LNCaP clone FGC (cell line): ENCODE measurements at regions not wholly inside any gene's neighbourhood (a gene's known extent, or its start where the extent isn't known, plus 50 kb on each side); places are given as distances from the start of the nearest gene placed in this dataset.

ENCODE experiments used
- DNase-seq: peaks from one replicate; pipeline ENCODE4 v3.0.0-alpha.2; 2011; ENCODE audit warnings: low read depth
- H3K4me3 ChIP-seq: 2 replicates; pipeline ENCODE4 v1.5.1; 2011; ENCODE audit warnings: mild to moderate bottlenecking, low read depth, low read length, control low read depth
- TF ChIP-seq, protein P1 (sequence below): IDR thresholded peaks from 2 replicates; pipeline ENCODE4 v1.5.1; 2012; ENCODE audit warnings: mild to moderate bottlenecking; ENCODE audit not compliant: control insufficient read depth, insufficient read depth; ENCODE audit errors: extremely low read depth

- TF ChIP-seq, protein P1, sequence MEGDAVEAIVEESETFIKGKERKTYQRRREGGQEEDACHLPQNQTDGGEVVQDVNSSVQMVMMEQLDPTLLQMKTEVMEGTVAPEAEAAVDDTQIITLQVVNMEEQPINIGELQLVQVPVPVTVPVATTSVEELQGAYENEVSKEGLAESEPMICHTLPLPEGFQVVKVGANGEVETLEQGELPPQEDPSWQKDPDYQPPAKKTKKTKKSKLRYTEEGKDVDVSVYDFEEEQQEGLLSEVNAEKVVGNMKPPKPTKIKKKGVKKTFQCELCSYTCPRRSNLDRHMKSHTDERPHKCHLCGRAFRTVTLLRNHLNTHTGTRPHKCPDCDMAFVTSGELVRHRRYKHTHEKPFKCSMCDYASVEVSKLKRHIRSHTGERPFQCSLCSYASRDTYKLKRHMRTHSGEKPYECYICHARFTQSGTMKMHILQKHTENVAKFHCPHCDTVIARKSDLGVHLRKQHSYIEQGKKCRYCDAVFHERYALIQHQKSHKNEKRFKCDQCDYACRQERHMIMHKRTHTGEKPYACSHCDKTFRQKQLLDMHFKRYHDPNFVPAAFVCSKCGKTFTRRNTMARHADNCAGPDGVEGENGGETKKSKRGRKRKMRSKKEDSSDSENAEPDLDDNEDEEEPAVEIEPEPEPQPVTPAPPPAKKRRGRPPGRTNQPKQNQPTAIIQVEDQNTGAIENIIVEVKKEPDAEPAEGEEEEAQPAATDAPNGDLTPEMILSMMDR: no peak
- no peak for DNase-seq
- H3K4me3 ChIP-seq: no peak overlapping the region
Observed at GRCh38 chr1:118615066-118615465, 373.1 kb downstream of the TBX15 start.

DNA sequence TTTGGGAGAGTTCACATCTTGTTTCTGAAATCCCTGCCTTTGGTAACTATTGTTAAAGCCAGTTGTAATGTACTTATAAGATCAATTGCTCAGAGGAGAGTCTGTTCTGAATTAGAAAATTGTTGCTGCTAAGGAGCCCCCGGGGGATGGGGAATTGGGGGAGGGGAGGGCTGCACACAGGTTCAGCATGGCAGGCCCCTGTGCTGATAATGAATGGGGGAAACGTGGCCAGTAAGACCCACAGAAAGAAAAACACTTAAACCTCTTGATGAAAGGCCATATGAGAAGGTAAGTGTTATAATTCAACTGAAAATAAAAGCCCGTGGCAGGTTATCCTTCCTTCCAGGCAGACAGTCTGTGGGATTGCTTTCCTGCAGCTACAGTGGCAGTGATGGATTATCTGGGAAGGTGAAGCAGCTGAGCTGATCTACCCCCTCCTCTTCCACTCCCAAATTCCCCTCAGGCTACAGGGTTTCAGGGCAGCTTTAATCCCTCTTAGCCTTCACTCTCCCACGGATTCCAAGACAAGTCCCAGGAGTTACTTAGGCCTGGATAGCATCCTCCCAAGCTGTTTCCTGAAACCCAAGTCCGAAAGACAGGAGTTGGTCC, 398.8 kb downstream of the TBX15 start:
- no peak overlapping the region for H3K4me3 ChIP-seq
- TF ChIP-seq, protein P1: no peak
- no peak for DNase-seq

DNA sequence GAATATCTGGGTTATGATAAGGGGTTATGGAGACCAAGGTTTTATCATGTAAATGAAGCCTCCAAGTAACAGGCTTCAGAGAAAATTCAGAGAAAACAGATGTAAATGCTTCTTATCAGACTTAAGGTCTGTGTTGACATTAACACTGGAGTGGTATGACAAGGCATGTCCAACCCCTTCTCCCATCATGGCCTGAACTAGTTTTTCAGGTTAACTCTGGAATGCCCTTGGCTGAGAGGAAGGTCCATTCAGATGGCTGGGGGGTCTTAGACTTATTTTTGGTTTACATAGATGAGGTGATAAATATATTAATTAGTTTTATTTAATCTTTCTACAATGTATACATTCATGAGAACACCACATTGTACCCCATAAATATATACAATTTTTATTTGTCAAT, 399.6 kb downstream of the TBX15 start:
- TF ChIP-seq, protein P1: no peak
- peak; percentile 78 for DNase-seq

GRCh38 chr1:118578276-118578675, 393.2 kb upstream of the SPAG17 start:
- TF ChIP-seq, protein P1: no peak
- DNase-seq: no peak
- H3K4me3 ChIP-seq: no peak overlapping the region

More for the DNA sequence above, 399.6 kb downstream of the TBX15 start:
- H3K4me3 ChIP-seq: no peak overlapping the region

GRCh38 chr1:118575060-118575459, 390.0 kb upstream of the SPAG17 start:
- H3K4me3 ChIP-seq: no peak overlapping the region
- DNase-seq: no peak
- TF ChIP-seq, protein P1: no peak

DNA sequence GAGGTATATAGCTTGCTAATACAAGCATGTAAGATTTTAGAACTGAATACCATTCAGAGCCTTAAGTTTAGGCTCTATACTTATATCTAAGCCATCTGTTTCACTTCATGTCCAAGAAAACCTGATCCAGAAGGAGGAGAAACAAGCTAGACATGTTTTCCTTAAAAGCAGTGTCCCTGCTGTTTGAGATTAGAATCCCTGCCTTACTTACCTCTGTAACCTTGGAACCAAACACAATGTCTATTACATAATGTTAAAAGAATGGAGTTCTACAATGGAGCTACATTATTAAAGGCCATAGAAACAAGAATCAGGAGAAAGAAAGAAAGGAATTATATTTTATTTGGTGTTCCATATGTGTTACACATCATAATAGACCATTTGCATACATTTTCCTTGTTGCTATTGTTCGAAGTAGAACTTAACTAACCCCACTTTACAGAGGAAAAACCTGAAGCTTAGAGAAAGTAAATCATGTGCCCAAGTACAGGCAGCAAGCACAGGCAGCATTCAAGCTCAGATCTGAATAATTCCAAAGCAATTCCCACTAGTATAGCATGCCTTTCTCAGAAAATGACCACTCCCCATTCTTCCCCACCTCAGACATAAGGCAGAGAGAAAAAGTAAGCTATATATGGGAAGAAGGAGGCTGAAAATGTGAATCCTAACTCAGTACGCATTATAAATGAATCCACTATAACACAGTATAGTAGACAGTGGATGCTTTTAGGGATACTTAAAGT, 380.1 kb upstream of the SPAG17 start:
- no peak for DNase-seq
- TF ChIP-seq, protein P1: no peak
- H3K4me3 ChIP-seq: no peak overlapping the region
